ENCODE measurements at regions not wholly inside any gene's neighbourhood (a gene's known extent, or its start where the extent isn't known, plus 50 kb on each side); places are given as distances from the start of the nearest gene placed in this dataset.
"Not testable (repeated sequence)": the region's sequence is repeated elsewhere in the genome, so short reads cannot be mapped to it uniquely, and the experiment has no call there.

DNA sequence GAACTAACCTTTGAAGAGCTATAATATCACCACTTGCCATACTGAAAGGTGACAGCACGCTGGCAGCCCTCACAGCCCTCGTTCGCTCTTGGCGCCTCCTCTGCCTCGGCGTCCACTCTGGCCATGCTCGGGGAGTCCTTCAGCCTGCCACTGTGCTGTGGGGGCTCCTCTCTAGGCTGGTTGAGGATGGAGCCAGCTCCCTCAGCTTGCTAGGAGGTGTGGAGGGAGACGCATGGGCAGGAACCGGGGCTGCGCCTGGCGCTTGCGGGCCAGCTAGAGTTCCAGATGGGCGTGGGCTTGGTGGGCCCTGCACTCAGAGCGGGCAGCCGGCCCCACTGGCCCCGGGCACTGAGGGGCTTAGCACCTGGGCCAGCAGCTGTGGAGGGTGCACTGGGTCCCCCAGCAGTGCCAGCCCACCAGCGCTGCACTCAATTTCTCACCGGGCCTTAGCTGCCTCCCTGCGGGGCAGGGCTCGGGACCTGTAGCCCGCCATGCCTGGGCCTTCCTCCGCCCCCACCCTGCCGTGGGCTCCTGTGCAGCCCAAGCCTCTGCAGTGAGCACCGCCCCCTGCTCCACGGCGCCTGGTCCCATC, 329.7 kb downstream of the LMBRD1 start:
- no peak for TF ChIP-seq CTCF (IDR thresholded peaks at IDR 0.05; ENCODE audit: low read depth, low read length, missing control alignments)
- H3K27ac ChIP-seq = no peak overlapping the region
- no peak overlapping the region for H3K4me3 ChIP-seq (ENCODE audit: low read depth, low read length)
- no peaks in the 10 kb centered on the region for H3K27me3 ChIP-seq (replicated peaks)
- in situ Hi-C loops (cut with HindIII; ENCODE audit: low pct_ligation_motif_present, low sequenced_read_pairs) = no loop called here
- H3K36me3 ChIP-seq (replicated peaks) = no peaks in the 10 kb centered on the region
- DNase-seq = no peak

- Histone ChIP-seq H3K36me3 (replicated peaks) (no peaks in the 10 kb centered on the region), H3K27me3 (replicated peaks) (no peaks in the 10 kb centered on the region), H3K4me3 (ENCODE audit: low read depth, low read length) (no peak overlapping the region), H3K27ac (no peak overlapping the region)
- no peak for DNase-seq
- in situ Hi-C loops (cut with HindIII; ENCODE audit: low pct_ligation_motif_present, low sequenced_read_pairs) = no loop called here
- no peak for TF ChIP-seq CTCF (IDR thresholded peaks at IDR 0.05; ENCODE audit: low read depth, low read length, missing control alignments)
Measured at GRCh38 chr6:69465866-69466265, 330.9 kb downstream of the LMBRD1 start.

- Histone ChIP-seq H3K27ac (no peak overlapping the region), H3K36me3 (replicated peaks) (no peaks in the 10 kb centered on the region), H3K4me3 (ENCODE audit: low read depth, low read length) (no peak overlapping the region), H3K27me3 (replicated peaks) (no peaks in the 10 kb centered on the region)
- TF ChIP-seq CTCF (IDR thresholded peaks at IDR 0.05; ENCODE audit: low read depth, low read length, missing control alignments) = no peak
- in situ Hi-C loops (cut with HindIII; ENCODE audit: low pct_ligation_motif_present, low sequenced_read_pairs) = no loop called here
- DNase-seq = no peak
Measured at GRCh38 chr6:69456086-69456485, 340.7 kb downstream of the LMBRD1 start.

DNA sequence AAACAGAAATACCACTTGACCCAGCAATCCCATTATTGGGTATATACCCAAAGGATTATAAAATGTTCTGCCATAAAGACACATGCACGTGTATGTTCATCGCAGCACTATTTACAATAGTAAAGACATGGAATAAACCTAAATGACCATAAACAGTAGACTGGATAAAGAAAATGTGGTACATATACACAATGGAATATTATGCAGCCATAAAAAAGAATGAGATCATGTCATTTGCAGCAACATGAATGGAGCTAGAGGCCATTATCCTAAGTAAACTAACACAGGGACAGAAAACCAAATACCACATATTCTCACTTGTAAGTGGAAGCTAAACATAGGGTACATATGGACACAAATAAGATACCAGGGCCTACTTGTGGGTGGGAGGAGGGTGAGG, 342.2 kb downstream of the LMBRD1 start:
- in situ Hi-C loops (cut with HindIII; ENCODE audit: low pct_ligation_motif_present, low sequenced_read_pairs); H3K27ac ChIP-seq; H3K4me3 ChIP-seq (ENCODE audit: low read depth, low read length); DNase-seq; H3K27me3 ChIP-seq (replicated peaks); H3K36me3 ChIP-seq (replicated peaks): not testable (repeated sequence)

DNA sequence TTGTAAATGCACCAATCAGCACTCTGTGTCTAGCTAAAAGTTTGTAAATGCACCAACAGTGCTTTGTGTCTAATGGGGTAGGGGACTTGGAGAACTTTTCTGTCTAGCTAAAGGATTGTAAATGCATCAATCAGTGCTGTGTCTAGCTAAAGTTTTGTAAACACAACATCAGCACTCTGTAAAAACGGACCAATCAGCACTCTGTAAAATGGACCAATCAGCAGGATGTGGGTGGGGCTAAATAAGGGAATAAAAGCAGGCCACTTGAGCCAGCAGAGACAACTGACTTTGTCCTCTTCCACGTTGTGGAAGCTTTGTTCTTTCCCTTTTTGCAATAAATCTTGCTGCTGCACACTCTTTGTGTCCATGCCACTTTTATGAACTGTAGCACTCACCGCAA, 346.3 kb downstream of the LMBRD1 start:
- H3K27me3 ChIP-seq (replicated peaks); H3K27ac ChIP-seq; DNase-seq; in situ Hi-C loops (cut with HindIII; ENCODE audit: low pct_ligation_motif_present, low sequenced_read_pairs); H3K36me3 ChIP-seq (replicated peaks); H3K4me3 ChIP-seq (ENCODE audit: low read depth, low read length): not testable (repeated sequence)

- no peaks in the 10 kb centered on the region for H3K36me3 ChIP-seq (replicated peaks)
- in situ Hi-C loops (cut with HindIII; ENCODE audit: low pct_ligation_motif_present, low sequenced_read_pairs) = no loop called here
- H3K27me3 ChIP-seq (replicated peaks) = no peaks in the 10 kb centered on the region
- no peak for TF ChIP-seq CTCF (IDR thresholded peaks at IDR 0.05; ENCODE audit: low read depth, low read length, missing control alignments)
- no peak overlapping the region for H3K4me3 ChIP-seq (ENCODE audit: low read depth, low read length)
- no peak overlapping the region for H3K27ac ChIP-seq
- no peak for DNase-seq
Measured at GRCh38 chr6:69449887-69450286, 346.9 kb downstream of the LMBRD1 start.

All from brain microvascular endothelial cell (primary cell).